ENCODE measurements at regions not wholly inside any gene's neighbourhood (a gene's known extent, or its start where the extent isn't known, plus 50 kb on each side); places are given as distances from the start of the nearest gene placed in this dataset.
"Not testable (repeated sequence)": the region's sequence is repeated elsewhere in the genome, so short reads cannot be mapped to it uniquely, and the experiment has no call there.

DNA sequence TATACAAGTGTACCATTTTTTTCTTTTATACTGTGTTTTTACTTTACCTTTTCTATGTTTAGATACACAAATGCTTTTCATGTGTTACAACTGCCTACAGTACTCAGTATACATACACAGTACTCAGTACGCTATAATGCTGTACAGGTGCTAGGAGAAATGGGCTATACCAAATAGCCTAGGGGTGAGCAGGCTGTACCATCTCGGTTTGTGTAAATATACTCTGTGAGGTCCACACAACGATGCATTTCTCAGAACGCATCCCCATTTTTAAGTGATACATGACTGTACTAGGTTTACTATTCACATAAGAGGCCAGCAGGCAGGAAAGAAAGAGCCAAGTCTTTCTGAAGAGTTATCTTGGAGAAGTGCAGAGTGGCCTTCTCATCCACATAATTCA lies 426.4 kb upstream of the MTPN start:
- Mint-ChIP-seq H3K4me1 (peaks cover 0 to 8% of the 10 kb centered on the region in 2 donors), H3K4me3 (no peak overlapping the region), H3K27me3 (ENCODE audit: low read depth in 3 of 3) (peaks cover 0 to 3% (median 0%) of the 10 kb centered on the region in 3 donors), H3K36me3 (no peaks in the 10 kb centered on the region), H3K27ac (no peak overlapping the region), H3K9me3 (peaks cover 0 to 9% (median 0%) of the 10 kb centered on the region in 6 donors)
- DNase-seq, result no peak

GRCh38 chr7:136400877-136401276 lies 423.7 kb upstream of the MTPN start:
- no peak overlapping the region for H3K27ac Mint-ChIP-seq
- H3K9me3 Mint-ChIP-seq, result peaks cover 0 to 4% (median 1%) of the 10 kb centered on the region in 6 donors
- peaks cover 0 to under 1% (median 0%) of the 10 kb centered on the region in 3 donors for H3K27me3 Mint-ChIP-seq (ENCODE audit: low read depth in 3 of 3)
- DNase-seq, result no peak
- no peak overlapping the region for H3K4me3 Mint-ChIP-seq
- peaks cover 0 to under 1% of the 10 kb centered on the region in 2 donors for H3K4me1 Mint-ChIP-seq
- H3K36me3 Mint-ChIP-seq, result no peaks in the 10 kb centered on the region

- Mint-ChIP-seq H3K27ac (no peak overlapping the region), H3K27me3 (ENCODE audit: low read depth in 3 of 3) (peaks cover 0 to 2% (median 0%) of the 10 kb centered on the region in 3 donors), H3K4me1 (no peaks in the 10 kb centered on the region), H3K9me3 (peaks cover 0 to 4% (median 0%) of the 10 kb centered on the region in 6 donors), H3K36me3 (no peaks in the 10 kb centered on the region), H3K4me3 (no peak overlapping the region)
- DNase-seq, result no peak
Measured at GRCh38 chr7:136399385-136399784, 422.2 kb upstream of the MTPN start.

GRCh38 chr7:136392856-136393255 lies 415.7 kb upstream of the MTPN start:
- DNase-seq, result no peak
- Mint-ChIP-seq H3K36me3 (no peaks in the 10 kb centered on the region), H3K4me1 (no peaks in the 10 kb centered on the region), H3K27me3 (ENCODE audit: low read depth in 3 of 3) (peaks cover 0 to 2% (median 2%) of the 10 kb centered on the region in 3 donors), H3K27ac (no peak overlapping the region), H3K4me3 (no peak overlapping the region), H3K9me3 (peaks cover 0 to 3% (median 1%) of the 10 kb centered on the region in 6 donors)

GRCh38 chr7:136391371-136391770 lies 414.2 kb upstream of the MTPN start:
- DNase-seq, result no peak
- Mint-ChIP-seq H3K9me3 (peaks cover 0 to 3% (median under 1%) of the 10 kb centered on the region in 6 donors), H3K27me3 (ENCODE audit: low read depth in 3 of 3) (peaks cover 0 to 2% (median 2%) of the 10 kb centered on the region in 3 donors), H3K4me1 (no peaks in the 10 kb centered on the region), H3K4me3 (no peak overlapping the region), H3K27ac (no peak overlapping the region), H3K36me3 (no peaks in the 10 kb centered on the region)

GRCh38 chr7:136389933-136390332 lies 412.8 kb upstream of the MTPN start:
- H3K4me1 Mint-ChIP-seq, result no peaks in the 10 kb centered on the region
- H3K27ac Mint-ChIP-seq, result no peak overlapping the region
- peaks cover 0 to 3% (median 0%) of the 10 kb centered on the region in 6 donors for H3K9me3 Mint-ChIP-seq
- no peaks in the 10 kb centered on the region for H3K36me3 Mint-ChIP-seq
- H3K27me3 Mint-ChIP-seq (ENCODE audit: low read depth in 3 of 3), result peaks cover 0 to 2% (median 0%) of the 10 kb centered on the region in 3 donors
- no peak for DNase-seq
- H3K4me3 Mint-ChIP-seq, result no peak overlapping the region

GRCh38 chr7:136386876-136387275 lies 409.7 kb upstream of the MTPN start:
- H3K36me3 Mint-ChIP-seq, result no peaks in the 10 kb centered on the region
- H3K4me3 Mint-ChIP-seq, result no peak overlapping the region
- H3K27me3 Mint-ChIP-seq (ENCODE audit: low read depth in 3 of 3), result peaks cover 0 to 1% (median 0%) of the 10 kb centered on the region in 3 donors

GRCh38 chr7:136371409-136371808 lies 394.2 kb upstream of the MTPN start:
- H3K4me1 Mint-ChIP-seq; DNase-seq; H3K4me3 Mint-ChIP-seq; H3K36me3 Mint-ChIP-seq; H3K27me3 Mint-ChIP-seq (ENCODE audit: low read depth in 3 of 3); H3K27ac Mint-ChIP-seq: not testable (repeated sequence)
- peaks cover 5 to 11% (median 8%) of the 10 kb centered on the region in 6 donors for H3K9me3 Mint-ChIP-seq

More at GRCh38 chr7:136386876-136387275, 409.7 kb upstream of the MTPN start:
- Mint-ChIP-seq H3K9me3 (peaks cover 0 to 4% (median 3%) of the 10 kb centered on the region in 6 donors), H3K27ac (no peak overlapping the region), H3K4me1 (no peaks in the 10 kb centered on the region)
- DNase-seq, result no peak

- peaks cover 5 to 11% (median 8%) of the 10 kb centered on the region in 6 donors for H3K9me3 Mint-ChIP-seq
- no peak for DNase-seq
- H3K27ac Mint-ChIP-seq, result no peak overlapping the region
- H3K36me3 Mint-ChIP-seq, result no peaks in the 10 kb centered on the region
- H3K27me3 Mint-ChIP-seq (ENCODE audit: low read depth in 3 of 3), result peaks cover 0 to 2% (median 0%) of the 10 kb centered on the region in 3 donors
- no peaks in the 10 kb centered on the region for H3K4me1 Mint-ChIP-seq
- H3K4me3 Mint-ChIP-seq, result no peak overlapping the region
Measured at GRCh38 chr7:136370137-136370536, 393.0 kb upstream of the MTPN start.

- Mint-ChIP-seq H3K27me3 (ENCODE audit: low read depth in 3 of 3) (peaks cover 0 to 2% (median 0%) of the 10 kb centered on the region in 3 donors), H3K9me3 (peaks cover 5 to 11% (median 8%) of the 10 kb centered on the region in 6 donors), H3K36me3 (no peaks in the 10 kb centered on the region), H3K4me3 (no peak overlapping the region), H3K4me1 (no peaks in the 10 kb centered on the region), H3K27ac (no peak overlapping the region)
- DNase-seq, result no peak
Measured at GRCh38 chr7:136369225-136369624, 392.1 kb upstream of the MTPN start.

- peaks cover 0 to 2% (median 0%) of the 10 kb centered on the region in 3 donors for H3K27me3 Mint-ChIP-seq (ENCODE audit: low read depth in 3 of 3)
- no peak overlapping the region for H3K27ac Mint-ChIP-seq
Measured at GRCh38 chr7:136359333-136359903, 382.3 kb upstream of the MTPN start.

GRCh38 chr7:136353287-136353686 lies 376.1 kb upstream of the MTPN start:
- Mint-ChIP-seq H3K4me1 (no peaks in the 10 kb centered on the region), H3K27ac (no peak overlapping the region), H3K9me3 (peaks cover 0 to 15% (median 3%) of the 10 kb centered on the region in 6 donors), H3K36me3 (no peaks in the 10 kb centered on the region), H3K27me3 (ENCODE audit: low read depth in 3 of 3) (no peaks in the 10 kb centered on the region), H3K4me3 (no peak overlapping the region)
- no peak for DNase-seq

More at GRCh38 chr7:136359333-136359903, 382.3 kb upstream of the MTPN start:
- H3K36me3 Mint-ChIP-seq, result no peaks in the 10 kb centered on the region
- H3K9me3 Mint-ChIP-seq, result peaks cover 3 to 12% (median 8%) of the 10 kb centered on the region in 6 donors
- H3K4me3 Mint-ChIP-seq, result no peak overlapping the region
- no peaks in the 10 kb centered on the region for H3K4me1 Mint-ChIP-seq
- no peak for DNase-seq

DNA sequence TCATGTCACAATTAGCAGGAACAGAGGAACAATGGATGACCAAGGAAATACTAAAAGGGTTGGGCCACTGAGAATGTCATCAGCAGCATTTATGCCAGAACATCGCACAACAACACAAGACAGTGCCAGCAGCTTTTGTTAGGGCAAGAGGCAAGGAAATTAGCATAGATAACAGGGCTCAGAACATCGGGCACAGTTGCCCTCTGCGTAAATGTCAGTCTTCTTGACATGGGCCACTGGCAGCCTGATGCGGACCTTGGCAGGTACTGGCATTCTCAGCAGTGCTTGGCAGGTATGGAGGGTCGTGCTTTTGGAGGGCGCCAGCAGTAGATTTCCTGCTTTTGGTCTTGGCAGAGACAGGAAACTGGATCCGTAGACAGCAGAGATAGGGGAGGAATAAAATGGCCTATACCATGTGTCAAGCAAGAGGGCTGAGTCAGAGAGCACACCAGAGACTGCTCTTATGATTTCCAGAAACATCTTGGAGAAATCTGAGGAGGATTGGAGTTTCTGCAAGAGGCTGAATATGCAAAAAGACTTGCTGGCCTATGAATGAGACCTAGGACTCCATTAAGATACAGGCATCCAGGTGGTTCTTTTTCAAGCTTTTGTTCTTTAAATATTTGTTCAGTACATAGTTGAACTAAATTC lies 371.5 kb upstream of the MTPN start:
- Mint-ChIP-seq H3K4me3 (no peak overlapping the region), H3K36me3 (no peaks in the 10 kb centered on the region), H3K27me3 (ENCODE audit: low read depth in 3 of 3) (no peaks in the 10 kb centered on the region), H3K27ac (no peak overlapping the region), H3K9me3 (peaks cover 0 to 31% (median 4%) of the 10 kb centered on the region in 6 donors), H3K4me1 (no peaks in the 10 kb centered on the region)
- no peak for DNase-seq

DNA sequence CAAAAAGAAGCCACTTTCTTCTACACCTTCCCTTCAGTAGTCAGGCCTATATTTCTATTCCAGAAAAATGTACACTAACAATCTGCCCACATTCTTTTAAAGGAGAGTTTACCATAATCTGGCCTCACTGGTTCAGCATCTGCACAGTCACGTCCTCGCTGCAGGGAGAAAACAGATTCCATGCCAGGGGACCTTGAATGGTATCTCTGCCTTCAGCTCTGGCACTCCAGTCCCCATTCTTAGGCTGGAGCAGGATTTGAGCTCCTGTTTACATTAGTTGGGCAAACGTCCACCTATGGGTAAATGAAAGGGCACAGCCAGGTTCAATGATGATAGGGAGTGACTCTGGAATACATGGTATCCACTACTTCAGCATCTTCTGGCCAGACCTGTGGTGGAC lies 371.0 kb upstream of the MTPN start:
- Mint-ChIP-seq H3K4me1 (no peaks in the 10 kb centered on the region), H3K36me3 (no peaks in the 10 kb centered on the region), H3K4me3 (no peak overlapping the region), H3K27me3 (ENCODE audit: low read depth in 3 of 3) (no peaks in the 10 kb centered on the region), H3K9me3 (peaks cover 0 to 34% (median 4%) of the 10 kb centered on the region in 6 donors), H3K27ac (no peak overlapping the region)
- DNase-seq, result no peak
